WTC11 (cell line): ENCODE measurements at regions not wholly inside any gene's neighbourhood (a gene's known extent, or its start where the extent isn't known, plus 50 kb on each side); places are given as distances from the start of the nearest gene placed in this dataset.

Experiments used
- ATAC-seq: fragments of 200-7000 bp; cut with Tn5 transposase; 2 replicates; pipeline ENCODE4 v1.10.0; 2021; ENCODE audit warnings: mild to moderate bottlenecking, moderate library complexity
- CTCF ChIA-PET: fragments of 300-600 bp; sonication (Branson Sonifier 250); formaldehyde crosslinking; loops from one replicate; lab custom pipeline; 2021; ENCODE audit warnings: antibody characterized with exemption; lab: Charles Lee
- POLR2A ChIA-PET: fragments of 350-600 bp; sonication (Branson Sonifier 250); formaldehyde crosslinking; loops from one replicate; lab custom pipeline; 2021; ENCODE audit warnings: antibody characterized with exemption; lab: Charles Lee
- DNase-seq: peaks from one replicate; pipeline ENCODE4 v3.0.0; 2021; ENCODE audit warnings: low spot score
- H3K27ac Mint-ChIP-seq: 2 replicates; pipeline ENCODE4 v1.8.0; 2021; ENCODE audit warnings: mixed read lengths
- H3K27me3 Mint-ChIP-seq: 2 replicates; pipeline ENCODE4 v1.8.0; 2021; ENCODE audit warnings: low read depth, mild to moderate bottlenecking, moderate library complexity, mixed read lengths
- H3K36me3 Mint-ChIP-seq: 2 replicates; pipeline ENCODE4 v1.8.0; 2021; ENCODE audit warnings: mixed read lengths
- H3K4me1 Mint-ChIP-seq: 2 replicates; pipeline ENCODE4 v1.8.0; 2022; ENCODE audit warnings: mixed read lengths
- H3K4me3 Mint-ChIP-seq: 2 replicates; pipeline ENCODE4 v1.8.0; 2021; ENCODE audit warnings: mild to moderate bottlenecking, moderate library complexity, mixed read lengths
- H3K9me3 Mint-ChIP-seq: 2 replicates; pipeline ENCODE4 v1.8.0; 2021; ENCODE audit warnings: mixed read lengths
- CBFB ChIP-seq: sonication (generic); formaldehyde crosslinking; IDR thresholded peaks from 2 replicates; pipeline ENCODE4 v1.8.1; 2022; ENCODE audit warnings: mild to moderate bottlenecking, low read depth, missing genetic modification reagents
- CREB1 ChIP-seq: sonication (generic); formaldehyde crosslinking; IDR thresholded peaks from 2 replicates; pipeline ENCODE4 v1.8.0; 2023; ENCODE audit warnings: mild to moderate bottlenecking, missing genetic modification reagents
- FOXK1 ChIP-seq: sonication (generic); formaldehyde crosslinking; IDR thresholded peaks from 2 replicates; pipeline ENCODE4 v1.8.0; 2022; ENCODE audit warnings: mild to moderate bottlenecking, moderate library complexity, missing genetic modification reagents
- JUN ChIP-seq: sonication (generic); formaldehyde crosslinking; IDR thresholded peaks from 2 replicates; pipeline ENCODE4 v1.8.0; 2023; ENCODE audit warnings: mild to moderate bottlenecking, missing genetic modification reagents
- NR1H2 ChIP-seq: sonication (generic); formaldehyde crosslinking; IDR thresholded peaks from 2 replicates; pipeline ENCODE4 v1.9.0; 2021; ENCODE audit warnings: mild to moderate bottlenecking, moderate library complexity, missing genetic modification reagents
- RELA ChIP-seq: sonication (generic); formaldehyde crosslinking; IDR thresholded peaks from 2 replicates; pipeline ENCODE4 v1.8.1; 2022; ENCODE audit warnings: missing genetic modification reagents, mild to moderate bottlenecking, borderline replicate concordance
- RORB ChIP-seq: fragments of 250-450 bp; sonication (Bioruptor Pico); IDR thresholded peaks from 2 replicates; pipeline ENCODE4 v1.9.0; 2021; ENCODE audit warnings: mild to moderate bottlenecking
- SMAD3 ChIP-seq: sonication (generic); formaldehyde crosslinking; IDR thresholded peaks from 2 replicates; pipeline ENCODE4 v1.8.0; 2022; ENCODE audit warnings: missing genetic modification reagents, mild to moderate bottlenecking, borderline replicate concordance
- SOX15 ChIP-seq: fragments of 250-450 bp; sonication (Bioruptor Pico); IDR thresholded peaks from 2 replicates; pipeline ENCODE4 v1.9.0; 2021; ENCODE audit warnings: mild to moderate bottlenecking
- TEAD4 ChIP-seq: sonication (generic); formaldehyde crosslinking; IDR thresholded peaks from 2 replicates; pipeline ENCODE4 v1.8.0; 2022; ENCODE audit warnings: mild to moderate bottlenecking, missing genetic modification reagents
- ZNF138 ChIP-seq: sonication (generic); formaldehyde crosslinking; conservative IDR thresholded peaks from 2 replicates; pipeline ENCODE4 v1.8.1; 2022; ENCODE audit warnings: mild to moderate bottlenecking, moderate library complexity, missing genetic modification reagents
- ZNF232 ChIP-seq: sonication (generic); formaldehyde crosslinking; IDR thresholded peaks from 2 replicates; pipeline ENCODE4 v1.8.0; 2022; ENCODE audit warnings: mild to moderate bottlenecking, missing genetic modification reagents
- ZNF263 ChIP-seq: sonication (generic); formaldehyde crosslinking; IDR thresholded peaks from 2 replicates; pipeline ENCODE4 v1.8.1; 2022; ENCODE audit warnings: low read depth, mild to moderate bottlenecking, moderate library complexity, missing genetic modification reagents
- TF ChIP-seq, protein P1 (sequence below): fragments of 250-450 bp; sonication (Bioruptor Pico); IDR thresholded peaks from 2 replicates; pipeline ENCODE4 v2.1.2; 2022; ENCODE audit warnings: mild to moderate bottlenecking, moderate library complexity
- TF ChIP-seq, protein P2 (sequence below): sonication (generic); formaldehyde crosslinking; IDR thresholded peaks from 2 replicates; pipeline ENCODE4 v1.8.1; 2022; ENCODE audit warnings: low read depth, missing genetic modification reagents, borderline replicate concordance
- TF ChIP-seq, protein P3 (sequence below): fragments of 250-450 bp; sonication (Bioruptor Pico); IDR thresholded peaks from 2 replicates; pipeline ENCODE4 v1.9.0; 2021; ENCODE audit warnings: mild to moderate bottlenecking
- TF ChIP-seq, protein P4 (sequence below): sonication (generic); formaldehyde crosslinking; IDR thresholded peaks from 2 replicates; pipeline ENCODE4 v1.8.0; 2022; ENCODE audit warnings: mild to moderate bottlenecking, missing genetic modification reagents
- TF ChIP-seq, protein P5 (sequence below): sonication (generic); formaldehyde crosslinking; IDR thresholded peaks from 2 replicates; pipeline ENCODE4 v1.8.0; 2022; ENCODE audit warnings: mild to moderate bottlenecking, missing genetic modification reagents

DNA sequence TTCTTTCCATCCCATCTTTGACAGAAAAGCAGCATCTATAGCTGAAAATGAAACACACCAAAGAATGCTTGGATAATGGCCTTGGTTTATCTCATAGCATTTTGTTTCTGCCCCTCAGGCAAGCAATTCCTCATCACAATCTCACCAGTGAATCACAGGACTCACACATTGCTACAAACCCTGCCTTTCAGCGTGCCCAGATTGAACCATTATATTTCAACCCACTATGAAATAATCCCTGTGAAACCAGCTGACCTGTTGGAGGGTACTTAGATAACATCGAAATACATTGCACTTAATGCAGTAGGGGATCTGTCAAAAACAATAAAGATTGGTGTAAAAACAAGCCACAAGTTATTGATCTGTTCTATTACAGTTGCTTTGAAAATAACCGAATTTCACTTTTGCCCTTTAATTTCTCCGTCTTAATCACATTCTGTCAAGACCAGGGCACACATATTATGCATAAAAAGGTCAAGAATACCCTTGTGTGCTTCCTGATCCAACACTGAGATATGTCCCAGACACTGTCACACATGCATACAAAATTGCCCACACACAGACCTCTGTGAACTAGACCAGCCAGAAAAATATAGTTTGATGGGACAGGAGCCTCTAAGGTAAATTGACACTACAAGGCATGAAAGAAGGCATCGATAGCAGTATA is 839.8 kb downstream of the NTRK3 start:
- H3K4me1 Mint-ChIP-seq: peaks cover 21% of the 10 kb centered on the region
- ATAC-seq: no peak
- H3K36me3 Mint-ChIP-seq: no peaks in the 10 kb centered on the region
- H3K9me3 Mint-ChIP-seq: no peaks in the 10 kb centered on the region
- no peak for DNase-seq
- H3K4me3 Mint-ChIP-seq: no peak overlapping the region
- no peaks in the 10 kb centered on the region for H3K27me3 Mint-ChIP-seq
- ChIA-PET CTCF (no interaction called here), POLR2A (no interaction called here)
- no peak overlapping the region for H3K27ac Mint-ChIP-seq
- TF ChIP-seq, protein P1, sequence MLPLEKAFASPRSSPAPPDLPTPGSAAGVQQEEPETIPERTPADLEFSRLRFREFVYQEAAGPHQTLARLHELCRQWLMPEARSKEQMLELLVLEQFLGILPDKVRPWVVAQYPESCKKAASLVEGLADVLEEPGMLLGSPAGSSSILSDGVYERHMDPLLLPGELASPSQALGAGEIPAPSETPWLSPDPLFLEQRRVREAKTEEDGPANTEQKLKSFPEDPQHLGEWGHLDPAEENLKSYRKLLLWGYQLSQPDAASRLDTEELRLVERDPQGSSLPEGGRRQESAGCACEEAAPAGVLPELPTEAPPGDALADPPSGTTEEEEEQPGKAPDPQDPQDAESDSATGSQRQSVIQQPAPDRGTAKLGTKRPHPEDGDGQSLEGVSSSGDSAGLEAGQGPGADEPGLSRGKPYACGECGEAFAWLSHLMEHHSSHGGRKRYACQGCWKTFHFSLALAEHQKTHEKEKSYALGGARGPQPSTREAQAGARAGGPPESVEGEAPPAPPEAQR (CRISPR knock-in tag): no peak
- TF ChIP-seq RELA: no peak

DNA sequence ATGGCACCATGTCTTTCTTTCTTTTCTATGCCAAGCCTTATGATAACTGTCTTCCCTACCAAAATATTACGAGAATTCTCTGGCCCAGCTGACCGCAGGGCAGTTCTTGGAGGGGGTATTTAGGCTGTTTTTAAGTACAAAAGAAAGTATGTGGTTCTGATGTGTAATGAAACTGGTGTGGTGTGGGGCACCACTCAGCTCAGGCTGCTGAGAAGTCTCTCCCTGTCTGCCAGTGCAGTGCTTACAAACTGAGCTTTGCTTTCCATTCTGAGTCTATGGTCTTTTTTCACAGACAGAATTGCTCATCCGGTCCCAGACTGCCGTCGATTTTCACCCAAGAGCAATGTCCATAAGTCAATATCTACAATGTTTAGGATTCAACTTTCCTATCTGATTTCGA is 847.6 kb downstream of the NTRK3 start:
- H3K4me1 Mint-ChIP-seq: peaks cover 10% of the 10 kb centered on the region
- peaks cover 6% of the 10 kb centered on the region for H3K9me3 Mint-ChIP-seq
- ATAC-seq (no peak), DNase-seq (no peak)
- H3K4me3 Mint-ChIP-seq: no peak overlapping the region
- no peaks in the 10 kb centered on the region for H3K27me3 Mint-ChIP-seq
- no peak overlapping the region for H3K27ac Mint-ChIP-seq
- TF ChIP-seq, protein P2, sequence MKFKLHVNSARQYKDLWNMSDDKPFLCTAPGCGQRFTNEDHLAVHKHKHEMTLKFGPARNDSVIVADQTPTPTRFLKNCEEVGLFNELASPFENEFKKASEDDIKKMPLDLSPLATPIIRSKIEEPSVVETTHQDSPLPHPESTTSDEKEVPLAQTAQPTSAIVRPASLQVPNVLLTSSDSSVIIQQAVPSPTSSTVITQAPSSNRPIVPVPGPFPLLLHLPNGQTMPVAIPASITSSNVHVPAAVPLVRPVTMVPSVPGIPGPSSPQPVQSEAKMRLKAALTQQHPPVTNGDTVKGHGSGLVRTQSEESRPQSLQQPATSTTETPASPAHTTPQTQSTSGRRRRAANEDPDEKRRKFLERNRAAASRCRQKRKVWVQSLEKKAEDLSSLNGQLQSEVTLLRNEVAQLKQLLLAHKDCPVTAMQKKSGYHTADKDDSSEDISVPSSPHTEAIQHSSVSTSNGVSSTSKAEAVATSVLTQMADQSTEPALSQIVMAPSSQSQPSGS (CRISPR knock-in tag): no peak
- TF ChIP-seq ZNF232 (CRISPR knock-in tag): no peak
- TF ChIP-seq CBFB (CRISPR knock-in tag): no peak
- TF ChIP-seq, protein P3, sequence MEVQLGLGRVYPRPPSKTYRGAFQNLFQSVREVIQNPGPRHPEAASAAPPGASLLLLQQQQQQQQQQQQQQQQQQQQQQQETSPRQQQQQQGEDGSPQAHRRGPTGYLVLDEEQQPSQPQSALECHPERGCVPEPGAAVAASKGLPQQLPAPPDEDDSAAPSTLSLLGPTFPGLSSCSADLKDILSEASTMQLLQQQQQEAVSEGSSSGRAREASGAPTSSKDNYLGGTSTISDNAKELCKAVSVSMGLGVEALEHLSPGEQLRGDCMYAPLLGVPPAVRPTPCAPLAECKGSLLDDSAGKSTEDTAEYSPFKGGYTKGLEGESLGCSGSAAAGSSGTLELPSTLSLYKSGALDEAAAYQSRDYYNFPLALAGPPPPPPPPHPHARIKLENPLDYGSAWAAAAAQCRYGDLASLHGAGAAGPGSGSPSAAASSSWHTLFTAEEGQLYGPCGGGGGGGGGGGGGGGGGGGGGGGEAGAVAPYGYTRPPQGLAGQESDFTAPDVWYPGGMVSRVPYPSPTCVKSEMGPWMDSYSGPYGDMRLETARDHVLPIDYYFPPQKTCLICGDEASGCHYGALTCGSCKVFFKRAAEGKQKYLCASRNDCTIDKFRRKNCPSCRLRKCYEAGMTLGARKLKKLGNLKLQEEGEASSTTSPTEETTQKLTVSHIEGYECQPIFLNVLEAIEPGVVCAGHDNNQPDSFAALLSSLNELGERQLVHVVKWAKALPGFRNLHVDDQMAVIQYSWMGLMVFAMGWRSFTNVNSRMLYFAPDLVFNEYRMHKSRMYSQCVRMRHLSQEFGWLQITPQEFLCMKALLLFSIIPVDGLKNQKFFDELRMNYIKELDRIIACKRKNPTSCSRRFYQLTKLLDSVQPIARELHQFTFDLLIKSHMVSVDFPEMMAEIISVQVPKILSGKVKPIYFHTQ (CRISPR knock-in tag): no peak
- no peak for TF ChIP-seq RORB (CRISPR knock-in tag)
- no peak for TF ChIP-seq SMAD3 (CRISPR knock-in tag)
- TF ChIP-seq FOXK1 (CRISPR knock-in tag): no peak
- TF ChIP-seq ZNF138: no peak
- no peak for TF ChIP-seq NR1H2 (CRISPR knock-in tag)
- TF ChIP-seq JUN (CRISPR knock-in tag): no peak
- TF ChIP-seq, protein P4, sequence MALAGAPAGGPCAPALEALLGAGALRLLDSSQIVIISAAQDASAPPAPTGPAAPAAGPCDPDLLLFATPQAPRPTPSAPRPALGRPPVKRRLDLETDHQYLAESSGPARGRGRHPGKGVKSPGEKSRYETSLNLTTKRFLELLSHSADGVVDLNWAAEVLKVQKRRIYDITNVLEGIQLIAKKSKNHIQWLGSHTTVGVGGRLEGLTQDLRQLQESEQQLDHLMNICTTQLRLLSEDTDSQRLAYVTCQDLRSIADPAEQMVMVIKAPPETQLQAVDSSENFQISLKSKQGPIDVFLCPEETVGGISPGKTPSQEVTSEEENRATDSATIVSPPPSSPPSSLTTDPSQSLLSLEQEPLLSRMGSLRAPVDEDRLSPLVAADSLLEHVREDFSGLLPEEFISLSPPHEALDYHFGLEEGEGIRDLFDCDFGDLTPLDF (CRISPR knock-in tag): no peak
- TF ChIP-seq CREB1 (CRISPR knock-in tag): no peak
- no peak for TF ChIP-seq TEAD4
- no peak for TF ChIP-seq ZNF263 (CRISPR knock-in tag)
- no peak for TF ChIP-seq SOX15 (CRISPR knock-in tag)
- TF ChIP-seq, protein P5, sequence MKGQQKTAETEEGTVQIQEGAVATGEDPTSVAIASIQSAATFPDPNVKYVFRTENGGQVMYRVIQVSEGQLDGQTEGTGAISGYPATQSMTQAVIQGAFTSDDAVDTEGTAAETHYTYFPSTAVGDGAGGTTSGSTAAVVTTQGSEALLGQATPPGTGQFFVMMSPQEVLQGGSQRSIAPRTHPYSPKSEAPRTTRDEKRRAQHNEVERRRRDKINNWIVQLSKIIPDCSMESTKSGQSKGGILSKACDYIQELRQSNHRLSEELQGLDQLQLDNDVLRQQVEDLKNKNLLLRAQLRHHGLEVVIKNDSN (CRISPR knock-in tag): no peak
- H3K36me3 Mint-ChIP-seq: no peaks in the 10 kb centered on the region
- CTCF ChIA-PET: no interaction called here
- POLR2A ChIA-PET: no interaction called here
